Adrenal gland (tissue), 9 donors: ENCODE measurements at regions not wholly inside any gene's neighbourhood (a gene's known extent, or its start where the extent isn't known, plus 50 kb on each side); places are given as distances from the start of the nearest gene placed in this dataset.

Source experiments
- DNase-seq, 7 donors: peaks; one replicate each; pipeline ENCODE4 v3.0.0-alpha.2; 2019 to 2020
- H3K27ac ChIP-seq, 5 donors: fragments of 200-600 bp; sonication (generic) in 4 of 5; 1 replicate in 3 of 5; 2 replicates in 2 of 5; pipeline versions ENCODE4 v1.5.1 to v1.8.0; 2016 to 2020; ENCODE audit warnings: mild to moderate bottlenecking in 1 of 5
- H3K27me3 ChIP-seq: fragments of 200-600 bp; 2 replicates; pipeline ENCODE4 v1.8.0; 2021
- H3K36me3 ChIP-seq, 2 donors: fragments of 200-600 bp; replicated peaks in 1 of 2; 1 replicate in 1 of 2; 2 replicates in 1 of 2; pipeline versions ENCODE4 v1.5.1 to v1.8.0; 2018 to 2022
- H3K4me1 ChIP-seq, 2 donors: fragments of 200-600 bp; replicated peaks in 1 of 2; 1 replicate in 1 of 2; 2 replicates in 1 of 2; pipeline versions ENCODE4 v1.5.1 to v1.8.0; 2018 to 2021
- H3K4me3 ChIP-seq, 4 donors: fragments of 200-600 bp; sonication (generic) in 3 of 4; one replicate each; pipeline ENCODE4 v1.5.1; 2016 to 2018
- H3K9me3 ChIP-seq, 3 donors: fragments of 200-600 bp; sonication (generic) in 1 of 3; replicated peaks in 1 of 3; 1 replicate in 2 of 3; 2 replicates in 1 of 3; pipeline versions ENCODE4 v1.5.1 to v1.8.0; 2016 to 2021
- CTCF ChIP-seq, 6 experiments: fragments of 450-650 bp in 4 of 6; fragments of 200-600 bp in 2 of 6; sonication (generic) in 1 of 6; IDR thresholded peaks; 1 replicate in 5 of 6; 2 replicates in 1 of 6; pipeline versions ENCODE4 v1.5.1 to v1.8.0; 2016 to 2021; ENCODE audit warnings: antibody characterized with exemption in 6 of 6, mild to moderate bottlenecking in 2 of 6, moderate library complexity in 1 of 6
- POLR2A ChIP-seq, 2 donors: fragments of 450-650 bp; IDR thresholded peaks; one replicate each; pipeline ENCODE4 v1.6.1; 2017; ENCODE audit warnings: antibody characterized with exemption in 2 of 2, mild to moderate bottlenecking in 2 of 2, moderate library complexity in 1 of 2
- WGBS, 4 donors: extraction: QIAGEN DNeasy Blood & Tissue Kit in 2 of 4; methylation state at CpG; one replicate each; pipeline versions ENCODE4 v1.1.5 to v1.1.7; 2013 to 2017; 5-methylcytosine and 5-hydroxymethylcytosine counted together
- intact Hi-C, 2 donors: fragments of 100-400 bp; cut with DNase I; formaldehyde crosslinking; loops; one replicate each; pipeline versions ENCODE4 v1.14.1 to v1.15.0; 2022 to 2023
- donor health status: healthy with polysubstance abuse.
- donor health status: Bipolar disorder and iron deficiency.
- donor health status: DM: yes; HTN: yes; CAD: no.
- donor health status: DM: no; HTN: no; CAD: no.
- donor health status: DM: no; HTN: no; CAD: no.

DNA sequence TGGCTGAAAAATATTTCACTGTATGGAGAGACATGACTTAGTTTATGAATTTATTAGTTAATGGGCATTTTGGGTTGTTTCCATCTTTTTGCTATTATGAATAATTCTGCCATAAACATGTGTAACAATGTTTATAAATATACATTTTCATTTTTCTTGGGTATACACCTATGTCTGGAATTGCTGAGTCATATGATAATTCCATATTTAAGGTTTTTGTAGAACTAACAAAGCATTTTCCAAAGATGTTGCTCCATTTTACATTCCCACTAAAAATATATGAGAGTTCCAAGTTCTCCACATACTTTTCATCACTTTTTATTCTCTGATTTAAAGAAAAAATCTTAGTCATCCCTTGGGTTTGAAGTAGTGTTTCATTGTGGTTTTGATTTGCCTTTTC lies 108.8 kb upstream of the LRRTM4 start:
- intact Hi-C loops = no loop called here
- H3K27ac ChIP-seq = no peak overlapping the region
- DNase-seq = no peak
- H3K36me3 ChIP-seq = no peaks in the 10 kb centered on the region
- no peak overlapping the region for H3K4me3 ChIP-seq
- no peaks in the 10 kb centered on the region for H3K9me3 ChIP-seq
- no peaks in the 10 kb centered on the region for H3K4me1 ChIP-seq
- TF ChIP-seq POLR2A (IDR thresholded peaks at IDR 0.05) = no peak
- TF ChIP-seq CTCF (IDR thresholded peaks at IDR 0.05) = no peak
- no peaks in the 10 kb centered on the region for H3K27me3 ChIP-seq

- Histone ChIP-seq H3K4me3 (no peak overlapping the region), H3K4me1 (no peaks in the 10 kb centered on the region), H3K27ac (no peak overlapping the region), H3K36me3 (no peaks in the 10 kb centered on the region), H3K27me3 (no peaks in the 10 kb centered on the region), H3K9me3 (no peaks in the 10 kb centered on the region)
- WGBS, 4 donors = 75 to 89% (median 83%) methylated on average over 2 of the region's 2 CpGs
- intact Hi-C loops = no loop called here
- no peak for DNase-seq
- TF ChIP-seq CTCF (IDR thresholded peaks at IDR 0.05) = no peak
- TF ChIP-seq POLR2A (IDR thresholded peaks at IDR 0.05) = no peak
Measured at GRCh38 chr2:77633601-77634000, 111.4 kb upstream of the LRRTM4 start.

DNA sequence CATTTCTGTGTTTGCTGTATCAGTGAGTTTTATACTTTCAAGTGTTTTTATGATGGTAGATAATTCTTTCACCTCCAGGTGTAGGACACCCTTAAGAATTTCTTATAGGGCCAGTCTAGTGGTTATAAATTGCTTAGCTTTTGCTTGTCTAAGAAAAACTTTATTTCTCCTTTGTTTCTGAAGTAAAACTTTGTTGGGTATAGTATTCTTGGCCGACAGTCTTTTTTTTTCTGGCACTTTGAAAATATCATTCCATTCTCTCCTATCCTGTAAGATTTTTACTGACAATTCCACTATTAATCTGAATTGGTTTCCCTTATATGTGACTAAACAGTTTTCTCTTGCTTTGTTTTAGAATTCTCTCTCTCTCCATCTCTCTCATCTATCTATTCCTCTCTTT lies 118.7 kb upstream of the LRRTM4 start:
- Histone ChIP-seq H3K4me1 (no peaks in the 10 kb centered on the region), H3K27me3 (no peaks in the 10 kb centered on the region), H3K36me3 (no peaks in the 10 kb centered on the region), H3K27ac (no peak overlapping the region), H3K9me3 (no peaks in the 10 kb centered on the region), H3K4me3 (no peak overlapping the region)
- TF ChIP-seq CTCF (IDR thresholded peaks at IDR 0.05) (no peak), POLR2A (IDR thresholded peaks at IDR 0.05) (no peak)
- no peak for DNase-seq
- WGBS, 4 donors = 64 to 80% (median 66%) methylated on average over 1 of the region's 1 CpG
- intact Hi-C loops = no loop called here

DNA sequence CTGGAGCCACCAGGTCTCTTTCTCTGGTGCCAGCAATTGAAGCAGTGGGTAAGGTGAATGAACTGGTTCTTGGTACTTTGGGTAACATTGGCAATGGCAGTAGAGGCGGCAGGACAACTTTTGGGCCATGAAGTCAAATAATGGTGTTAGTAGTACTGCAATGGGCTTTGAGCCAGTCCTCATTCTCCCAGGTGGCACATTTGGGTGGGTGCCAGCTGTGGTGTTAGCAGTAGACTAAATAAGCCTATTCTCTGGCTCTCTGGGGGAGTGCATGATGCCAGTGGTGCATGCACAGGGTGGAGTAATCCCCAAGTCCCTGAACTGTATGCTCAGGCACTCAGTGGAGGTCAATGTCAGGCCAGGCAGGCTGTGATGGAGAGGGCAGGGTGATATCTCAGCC lies 120.2 kb upstream of the LRRTM4 start:
- WGBS, 4 donors = 80 to 95% (median 89%) methylated on average over 1 of the region's 1 CpG
- TF ChIP-seq CTCF (IDR thresholded peaks at IDR 0.05) (no peak), POLR2A (IDR thresholded peaks at IDR 0.05) (no peak)
- DNase-seq = no peak

More for the DNA sequence above, 120.2 kb upstream of the LRRTM4 start:
- H3K27ac ChIP-seq = no peak overlapping the region
- no peaks in the 10 kb centered on the region for H3K9me3 ChIP-seq
- intact Hi-C loops = no loop called here
- no peak overlapping the region for H3K4me3 ChIP-seq
- H3K4me1 ChIP-seq = no peaks in the 10 kb centered on the region
- H3K36me3 ChIP-seq = no peaks in the 10 kb centered on the region
- no peaks in the 10 kb centered on the region for H3K27me3 ChIP-seq
